ENCODE measurements at regions not wholly inside any gene's neighbourhood (a gene's known extent, or its start where the extent isn't known, plus 50 kb on each side); places are given as distances from the start of the nearest gene placed in this dataset.

- DNase-seq (ENCODE audit: extremely low read depth, low read depth): no peak
- TF ChIP-seq, protein P1, sequence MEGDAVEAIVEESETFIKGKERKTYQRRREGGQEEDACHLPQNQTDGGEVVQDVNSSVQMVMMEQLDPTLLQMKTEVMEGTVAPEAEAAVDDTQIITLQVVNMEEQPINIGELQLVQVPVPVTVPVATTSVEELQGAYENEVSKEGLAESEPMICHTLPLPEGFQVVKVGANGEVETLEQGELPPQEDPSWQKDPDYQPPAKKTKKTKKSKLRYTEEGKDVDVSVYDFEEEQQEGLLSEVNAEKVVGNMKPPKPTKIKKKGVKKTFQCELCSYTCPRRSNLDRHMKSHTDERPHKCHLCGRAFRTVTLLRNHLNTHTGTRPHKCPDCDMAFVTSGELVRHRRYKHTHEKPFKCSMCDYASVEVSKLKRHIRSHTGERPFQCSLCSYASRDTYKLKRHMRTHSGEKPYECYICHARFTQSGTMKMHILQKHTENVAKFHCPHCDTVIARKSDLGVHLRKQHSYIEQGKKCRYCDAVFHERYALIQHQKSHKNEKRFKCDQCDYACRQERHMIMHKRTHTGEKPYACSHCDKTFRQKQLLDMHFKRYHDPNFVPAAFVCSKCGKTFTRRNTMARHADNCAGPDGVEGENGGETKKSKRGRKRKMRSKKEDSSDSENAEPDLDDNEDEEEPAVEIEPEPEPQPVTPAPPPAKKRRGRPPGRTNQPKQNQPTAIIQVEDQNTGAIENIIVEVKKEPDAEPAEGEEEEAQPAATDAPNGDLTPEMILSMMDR (IDR thresholded peaks at IDR 0.05; ENCODE audit: low read depth, low read length, missing control alignments): no peak
- no peak overlapping the region for H3K4me3 ChIP-seq (replicated peaks; ENCODE audit: low read depth, low read length)
Observed at GRCh38 chr4:175427751-175428150, 384.3 kb downstream of the GPM6A start.

DNA sequence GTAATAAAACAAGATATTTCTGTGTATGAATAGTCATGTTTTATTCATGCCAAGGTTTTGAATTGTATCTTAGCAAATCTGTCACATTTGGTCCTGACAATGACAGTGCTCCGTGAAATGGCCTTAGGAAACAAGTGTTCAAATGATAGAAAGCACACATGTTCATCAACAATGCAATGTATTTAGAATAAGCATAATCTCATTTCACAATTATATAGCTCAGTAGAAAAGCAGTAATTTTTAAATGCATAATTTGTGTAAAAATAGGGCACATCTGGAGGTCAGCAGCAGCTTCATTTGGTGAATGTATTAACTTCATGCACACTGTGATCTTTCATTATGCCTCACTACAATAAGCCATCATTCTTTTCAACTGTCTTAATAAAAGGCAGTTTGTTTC, 380.4 kb downstream of the GPM6A start:
- DNase-seq (ENCODE audit: extremely low read depth, low read depth): no peak
- no peak overlapping the region for H3K4me3 ChIP-seq (replicated peaks; ENCODE audit: low read depth, low read length)
- TF ChIP-seq, protein P1 (IDR thresholded peaks at IDR 0.05; ENCODE audit: low read depth, low read length, missing control alignments): no peak

DNA sequence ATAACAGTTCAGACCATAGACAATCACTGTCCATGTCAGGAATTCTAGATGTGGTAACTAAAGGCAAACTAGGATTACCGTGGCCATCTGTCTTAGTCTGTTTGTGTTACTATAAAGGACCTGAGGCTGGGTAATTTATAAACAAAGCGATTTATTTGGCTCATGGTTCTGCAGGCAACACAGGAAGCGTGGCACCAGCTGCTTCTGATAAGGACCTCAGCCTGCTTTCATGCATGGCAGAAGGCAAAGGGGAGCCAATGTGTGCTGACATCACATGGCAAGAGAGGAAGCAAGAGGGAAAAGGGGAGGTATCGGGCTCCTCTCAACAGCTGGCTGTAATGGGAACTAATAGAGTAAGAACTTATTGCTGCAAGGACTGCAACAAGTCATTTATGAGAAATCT, 376.7 kb downstream of the GPM6A start:
- TF ChIP-seq, protein P1 (IDR thresholded peaks at IDR 0.05; ENCODE audit: low read depth, low read length, missing control alignments): no peak
- no peak for DNase-seq (ENCODE audit: extremely low read depth, low read depth)

DNA sequence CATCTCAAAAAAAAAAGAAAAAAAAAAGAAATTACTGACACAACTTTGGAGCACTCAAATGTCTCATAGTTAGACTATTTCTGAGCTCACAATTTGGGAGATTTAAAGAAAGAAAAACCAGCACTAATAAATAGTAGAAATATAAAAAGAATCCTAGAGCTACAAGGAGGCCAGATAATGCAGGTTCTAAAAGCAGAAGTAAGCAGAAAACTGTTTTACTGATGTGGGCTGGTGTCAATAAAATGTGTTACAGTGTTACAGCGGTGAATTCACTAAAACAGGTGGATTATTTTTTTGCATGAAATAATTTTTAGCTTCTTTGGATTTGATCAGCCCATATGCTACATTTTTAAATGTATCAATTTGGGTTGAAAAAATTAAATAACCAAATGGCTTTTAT, 375.9 kb downstream of the GPM6A start:
- DNase-seq (ENCODE audit: extremely low read depth, low read depth): no peak
- no peak overlapping the region for H3K4me3 ChIP-seq (replicated peaks; ENCODE audit: low read depth, low read length)
- TF ChIP-seq, protein P1 (IDR thresholded peaks at IDR 0.05; ENCODE audit: low read depth, low read length, missing control alignments): no peak

More for the DNA sequence above, 376.7 kb downstream of the GPM6A start:
- H3K4me3 ChIP-seq (replicated peaks; ENCODE audit: low read depth, low read length): no peak overlapping the region

- no peak for DNase-seq (ENCODE audit: extremely low read depth, low read depth)
- TF ChIP-seq, protein P1 (IDR thresholded peaks at IDR 0.05; ENCODE audit: low read depth, low read length, missing control alignments): no peak
- no peak overlapping the region for H3K4me3 ChIP-seq (replicated peaks; ENCODE audit: low read depth, low read length)
Observed at GRCh38 chr4:175440786-175441185, 371.3 kb downstream of the GPM6A start.

DNA sequence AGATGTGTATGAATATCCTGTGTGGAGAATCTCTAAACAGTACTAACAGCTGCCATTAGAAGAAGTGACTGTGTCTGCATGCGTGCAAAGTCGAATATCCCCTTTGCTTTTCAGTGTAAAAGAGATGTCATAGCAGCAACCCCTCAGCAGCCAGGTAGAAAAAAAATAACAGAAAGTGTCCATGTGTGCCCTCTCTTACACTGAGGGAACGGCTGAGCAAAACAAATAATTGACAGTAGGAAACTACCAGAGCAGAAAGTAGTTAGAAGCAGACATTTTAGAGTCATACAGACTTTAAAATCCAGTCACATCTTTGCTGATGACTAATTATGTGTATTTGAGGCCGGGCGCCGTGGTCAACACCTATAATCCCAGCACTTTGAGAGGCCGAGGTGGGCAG, 370.8 kb downstream of the GPM6A start:
- TF ChIP-seq, protein P1 (IDR thresholded peaks at IDR 0.05; ENCODE audit: low read depth, low read length, missing control alignments): no peak
- H3K4me3 ChIP-seq (replicated peaks; ENCODE audit: low read depth, low read length): no peak overlapping the region
- DNase-seq (ENCODE audit: extremely low read depth, low read depth): no peak

GRCh38 chr4:175443547-175443946, 368.5 kb downstream of the GPM6A start:
- TF ChIP-seq, protein P1 (IDR thresholded peaks at IDR 0.05; ENCODE audit: low read depth, low read length, missing control alignments): no peak
- no peak for DNase-seq (ENCODE audit: extremely low read depth, low read depth)
- H3K4me3 ChIP-seq (replicated peaks; ENCODE audit: low read depth, low read length): no peak overlapping the region
